GM21717 (cell line): ENCODE measurements at regions not wholly inside any gene's neighbourhood (a gene's known extent, or its start where the extent isn't known, plus 50 kb on each side); places are given as distances from the start of the nearest gene placed in this dataset.
"Not testable (repeated sequence)": the region's sequence is repeated elsewhere in the genome, so short reads cannot be mapped to it uniquely, and the experiment has no call there.

Experiments
- ATAC-seq: cut with Tn5 transposase; IDR thresholded peaks from one replicate; pipeline ENCODE4 v1.9.1; 2021; ENCODE audit warnings: mild to moderate bottlenecking, moderate library complexity; ENCODE audit not compliant: unreplicated experiment

- ATAC-seq: no peak
Measured at GRCh38 chr13:72586518-72586917, 140.9 kb downstream of the MZT1 start.

GRCh38 chr13:72585254-72585653 is 142.2 kb downstream of the MZT1 start:
- no peak for ATAC-seq

- ATAC-seq: no peak
Measured at GRCh38 chr13:72571191-72571590, 156.2 kb downstream of the MZT1 start.

- ATAC-seq: peak; percentile 67
Measured at GRCh38 chr13:72570019-72570418, 157.4 kb downstream of the MZT1 start.

GRCh38 chr13:72567566-72567965 is 159.9 kb downstream of the MZT1 start:
- ATAC-seq: no peak

- ATAC-seq: no peak
Measured at GRCh38 chr13:72566526-72566925, 160.9 kb downstream of the MZT1 start.

- ATAC-seq: no peak
Measured at GRCh38 chr13:72565893-72566292, 161.5 kb downstream of the MZT1 start.

GRCh38 chr13:72562686-72563085 is 164.7 kb downstream of the MZT1 start:
- ATAC-seq: no peak

- ATAC-seq: no peak
Measured at GRCh38 chr13:72561791-72562190, 165.6 kb downstream of the MZT1 start.

- no peak for ATAC-seq
Measured at GRCh38 chr13:72559716-72560115, 167.7 kb downstream of the MZT1 start.

GRCh38 chr13:72556945-72557344 is 170.5 kb downstream of the MZT1 start:
- no peak for ATAC-seq

- ATAC-seq: no peak
Measured at GRCh38 chr13:72555601-72556000, 171.8 kb downstream of the MZT1 start.

- no peak for ATAC-seq
Measured at GRCh38 chr13:72552731-72553130, 174.7 kb downstream of the MZT1 start.

- ATAC-seq: not testable (repeated sequence)
Measured at GRCh38 chr13:72545895-72546294, 181.5 kb downstream of the MZT1 start.

- no peak for ATAC-seq
Measured at GRCh38 chr13:72545030-72545719, 182.3 kb downstream of the MZT1 start.

- no peak for ATAC-seq
Measured at GRCh38 chr13:72544042-72544441, 183.4 kb downstream of the MZT1 start.

GRCh38 chr13:72542241-72542640 is 185.2 kb downstream of the MZT1 start:
- no peak for ATAC-seq

GRCh38 chr13:72541674-72542073 is 185.8 kb downstream of the MZT1 start:
- ATAC-seq: no peak

GRCh38 chr13:72540881-72541280 is 186.5 kb downstream of the MZT1 start:
- no peak for ATAC-seq

GRCh38 chr13:72539925-72540324 is 187.5 kb downstream of the MZT1 start:
- no peak for ATAC-seq

- no peak for ATAC-seq
Measured at GRCh38 chr13:72537782-72538181, 189.6 kb downstream of the MZT1 start.

GRCh38 chr13:72537395-72537780 is 190.0 kb downstream of the MZT1 start:
- ATAC-seq: no peak

- ATAC-seq: no peak
Measured at GRCh38 chr13:72536714-72537394, 190.6 kb downstream of the MZT1 start.
